DMS79 (cell line): ENCODE measurements at regions not wholly inside any gene's neighbourhood (a gene's known extent, or its start where the extent isn't known, plus 50 kb on each side); places are given as distances from the start of the nearest gene placed in this dataset.

ENCODE experiments used
- DNase-seq: peaks from one replicate; lab custom pipeline; 2025; lab: John Stamatoyannopoulos, UW

GRCh38 chr16:64539811-64540371 lies 582.0 kb downstream of the CDH11 start:
- DNase-seq: no peak

- no peak for DNase-seq
Measured at GRCh38 chr16:64534180-64534780, 587.6 kb downstream of the CDH11 start.

GRCh38 chr16:64532691-64533090 lies 589.2 kb downstream of the CDH11 start:
- no peak for DNase-seq

- DNase-seq: no peak
Measured at GRCh38 chr16:64532117-64532516, 589.7 kb downstream of the CDH11 start.

- DNase-seq: no peak
Measured at GRCh38 chr16:64531401-64531800, 590.5 kb downstream of the CDH11 start.

GRCh38 chr16:64522548-64522947 lies 599.3 kb downstream of the CDH11 start:
- DNase-seq: no peak

- no peak for DNase-seq
Measured at GRCh38 chr16:64513871-64514270, 608.0 kb downstream of the CDH11 start.

GRCh38 chr16:64507240-64508024 lies 614.4 kb downstream of the CDH11 start:
- no peak for DNase-seq

- DNase-seq: no peak
Measured at GRCh38 chr16:64499211-64499610, 622.7 kb downstream of the CDH11 start.

GRCh38 chr16:64498363-64498762 lies 623.5 kb downstream of the CDH11 start:
- DNase-seq: no peak

- no peak for DNase-seq
Measured at GRCh38 chr16:64493709-64494108, 628.2 kb downstream of the CDH11 start.

- DNase-seq: no peak
Measured at GRCh38 chr16:64489449-64489848, 632.4 kb downstream of the CDH11 start.

- no peak for DNase-seq
Measured at GRCh38 chr16:64486561-64486960, 635.3 kb downstream of the CDH11 start.

- DNase-seq: no peak
Measured at GRCh38 chr16:64481497-64481896, 640.4 kb downstream of the CDH11 start.

GRCh38 chr16:64478252-64478906 lies 643.5 kb downstream of the CDH11 start:
- DNase-seq: peak; percentile 62

- DNase-seq: no peak
Measured at GRCh38 chr16:64475627-64476351, 646.1 kb downstream of the CDH11 start.

GRCh38 chr16:64470916-64471315 lies 650.9 kb downstream of the CDH11 start:
- DNase-seq: no peak

GRCh38 chr16:64469906-64470702 lies 651.8 kb downstream of the CDH11 start:
- DNase-seq: no peak

GRCh38 chr16:64469351-64469750 lies 652.5 kb downstream of the CDH11 start:
- DNase-seq: no peak

- no peak for DNase-seq
Measured at GRCh38 chr16:64468515-64469090, 653.3 kb downstream of the CDH11 start.

- DNase-seq: no peak
Measured at GRCh38 chr16:64459821-64460220, 662.0 kb downstream of the CDH11 start.
